A549 (cell line): ENCODE measurements at regions not wholly inside any gene's neighbourhood (a gene's known extent, or its start where the extent isn't known, plus 50 kb on each side); places are given as distances from the start of the nearest gene placed in this dataset.
"Not testable (repeated sequence)": the region's sequence is repeated elsewhere in the genome, so short reads cannot be mapped to it uniquely, and the experiment has no call there.

Source experiments
- ATAC-seq, 2 experiments: fragments of 200-7000 bp in 1 of 2; fragments of >200 bp in 1 of 2; cut with Nextera tagmentation in 1 of 2; cut with Tn5 transposase in 1 of 2; 3 replicates each; pipeline versions ENCODE4 v1.8.0 to v1.9.1; 2018 to 2020; ENCODE audit warnings: mild to moderate bottlenecking in 1 of 2, moderate library complexity in 1 of 2
- CTCF ChIA-PET: fragments of 300-600 bp; sonication (Branson Sonifier 250); formaldehyde crosslinking; extraction: SDS; loops from one replicate; lab custom pipeline; 2021; ENCODE audit warnings: antibody characterized with exemption, inconsistent platforms; lab: Yijun Ruan, JAX
- POLR2A ChIA-PET: fragments of 350-600 bp; formaldehyde crosslinking; extraction: SDS; loops from one replicate; lab custom pipeline; 2021; ENCODE audit warnings: antibody characterized with exemption, inconsistent platforms; lab: Yijun Ruan, JAX
- DNase-seq, 2 experiments: peaks; one replicate each; pipeline versions ENCODE4 v3.0.0 to v3.0.0-alpha.2; 2011 to 2016; ENCODE audit warnings: low read depth in 1 of 2, low spot score in 1 of 2
- FAIRE-seq: peaks from 2 replicates; lab custom pipeline; 2011; peaks lifted over from hg19 to GRCh38; lab: Jason Lieb, UNC
- H3K27ac ChIP-seq, 2 experiments: fragments of >200 bp; sonication (Bioruptor Twin); formaldehyde crosslinking; 3 replicates each; pipeline ENCODE4 v1.5.1; 2016 to 2017
- H3K4me1 ChIP-seq: fragments of >200 bp; sonication (Bioruptor Twin); formaldehyde crosslinking; 3 replicates; pipeline ENCODE4 v1.6.1; 2016
- H3K4me2 ChIP-seq: fragments of >200 bp; sonication (Bioruptor Twin); formaldehyde crosslinking; 3 replicates; pipeline ENCODE4 v1.6.1; 2016
- H3K4me3 ChIP-seq: fragments of >200 bp; sonication (Bioruptor Twin); formaldehyde crosslinking; 3 replicates; pipeline ENCODE4 v1.5.1; 2016
- H3K9me3 ChIP-seq: fragments of >200 bp; sonication (Bioruptor Twin); formaldehyde crosslinking; 3 replicates; pipeline ENCODE4 v1.6.1; 2016
- CBX8 ChIP-seq: fragments of 200-600 bp; sonication (generic); IDR thresholded peaks from 2 replicates; pipeline ENCODE4 v1.6.1; 2016
- CHD2 ChIP-seq: fragments of 150-350 bp; IDR thresholded peaks from 2 replicates; pipeline ENCODE4 v1.6.1; 2014; ENCODE audit warnings: low read length; ENCODE audit not compliant: partially characterized antibody
- CHD4 ChIP-seq: fragments of 200-600 bp; sonication (generic); IDR thresholded peaks from 2 replicates; pipeline ENCODE4 v1.6.1; 2016; ENCODE audit warnings: antibody characterized with exemption, mild to moderate bottlenecking, borderline replicate concordance
- EHF ChIP-seq: fragments of 250-450 bp; sonication (Bioruptor Pico); IDR thresholded peaks from 2 replicates; pipeline ENCODE4 v1.5.0; 2020; ENCODE audit warnings: mild to moderate bottlenecking
- FOSB ChIP-seq: fragments of 250-450 bp; sonication (Bioruptor Pico); IDR thresholded peaks from 2 replicates; pipeline ENCODE4 v1.5.0; 2020; ENCODE audit warnings: mild to moderate bottlenecking, moderate library complexity
- FOSL2 ChIP-seq, 2 experiments: fragments of 450-650 bp in 1 of 2; fragments of >200 bp in 1 of 2; sonication (Bioruptor Twin) in 1 of 2; formaldehyde crosslinking; IDR thresholded peaks; 2 replicates each; pipeline versions ENCODE4 v1.5.0 to v1.6.1; 2016 to 2020; ENCODE audit warnings: mild to moderate bottlenecking in 1 of 2, moderate library complexity in 1 of 2
- FOXS1 ChIP-seq: fragments of 250-450 bp; sonication (Bioruptor Pico); IDR thresholded peaks from 2 replicates; pipeline ENCODE4 v1.5.0; 2020; ENCODE audit warnings: mild to moderate bottlenecking, moderate library complexity
- HEYL ChIP-seq: fragments of 250-450 bp; sonication (Bioruptor Pico); IDR thresholded peaks from 2 replicates; pipeline ENCODE4 v1.8.0; 2021; ENCODE audit warnings: mild to moderate bottlenecking, moderate library complexity
- HOXB13 ChIP-seq: fragments of 250-450 bp; sonication (Bioruptor Pico); IDR thresholded peaks from 2 replicates; pipeline ENCODE4 v1.5.0; 2020; ENCODE audit warnings: low read depth, mild to moderate bottlenecking, moderate library complexity
- JUN ChIP-seq, 2 experiments: fragments of >200 bp; sonication (Bioruptor Twin); formaldehyde crosslinking; IDR thresholded peaks; 2 replicates in 1 of 2; 3 replicates in 1 of 2; pipeline ENCODE4 v1.6.1; 2016 to 2017
- JUNB ChIP-seq: fragments of >200 bp; sonication (Bioruptor Twin); formaldehyde crosslinking; IDR thresholded peaks from 2 replicates; pipeline ENCODE4 v1.6.1; 2016
- MAX ChIP-seq: IDR thresholded peaks from 2 replicates; pipeline ENCODE4 v1.6.1; 2012
- MYC ChIP-seq: IDR thresholded peaks from 2 replicates; pipeline ENCODE4 v1.6.1; 2012; ENCODE audit warnings: mild to moderate bottlenecking, inconsistent platforms, low read length, improper control_type of control experiment, borderline replicate concordance
- NPAS2 ChIP-seq: fragments of 250-450 bp; sonication (Bioruptor Pico); IDR thresholded peaks from 2 replicates; pipeline ENCODE4 v1.8.0; 2022; ENCODE audit warnings: mild to moderate bottlenecking, moderate library complexity, borderline replicate concordance
- POLR2A ChIP-seq: IDR thresholded peaks from 2 replicates; pipeline ENCODE4 v1.6.1; 2012; ENCODE audit warnings: mild to moderate bottlenecking, low read length
- RFX5 ChIP-seq: fragments of 450-650 bp; IDR thresholded peaks from 2 replicates; pipeline ENCODE4 v1.7.1; 2014; ENCODE audit warnings: antibody characterized with exemption, mild to moderate bottlenecking, moderate library complexity
- RNF2 ChIP-seq: fragments of 200-600 bp; sonication (generic); IDR thresholded peaks from 2 replicates; pipeline ENCODE4 v1.6.1; 2016; ENCODE audit warnings: low read depth, mild to moderate bottlenecking, antibody characterized with exemption, moderate library complexity, borderline replicate concordance
- SMC3 ChIP-seq: fragments of >200 bp; sonication (Bioruptor Twin); formaldehyde crosslinking; IDR thresholded peaks from 3 replicates; pipeline ENCODE4 v1.6.1; 2018; ENCODE audit warnings: inconsistent platforms
- ZFP36 ChIP-seq: fragments of 450-650 bp; IDR thresholded peaks from 2 replicates; pipeline ENCODE4 v1.6.1; 2014; ENCODE audit warnings: borderline replicate concordance; ENCODE audit not compliant: partially characterized antibody
- ZNF302 ChIP-seq: fragments of 250-450 bp; sonication (Bioruptor Pico); IDR thresholded peaks from 2 replicates; pipeline ENCODE4 v1.9.0; 2021; ENCODE audit warnings: inconsistent platforms, mild to moderate bottlenecking, moderate library complexity
- ZSCAN20 ChIP-seq: fragments of 250-450 bp; sonication (Bioruptor Pico); IDR thresholded peaks from 2 replicates; pipeline ENCODE4 v1.8.0; 2022; ENCODE audit warnings: mild to moderate bottlenecking, moderate library complexity
- WGBS: methylation state at CpG from one replicate; pipeline ENCODE4 v1.1.6; 2017; ENCODE audit errors: missing lambda C conversion rate; 5-methylcytosine and 5-hydroxymethylcytosine counted together
- TF ChIP-seq, protein P1 (sequence below): fragments of 200-600 bp; sonication (generic); IDR thresholded peaks from 2 replicates; pipeline ENCODE4 v1.6.1; 2016; ENCODE audit warnings: antibody characterized with exemption, mild to moderate bottlenecking, moderate library complexity
- TF ChIP-seq, protein P2 (sequence below): fragments of 250-450 bp; sonication (Bioruptor Pico); IDR thresholded peaks from 2 replicates; pipeline ENCODE4 v1.5.0; 2020; ENCODE audit warnings: low read depth, mild to moderate bottlenecking, moderate library complexity
- TF ChIP-seq, protein P3 (sequence below): fragments of >200 bp; sonication (Bioruptor Twin); formaldehyde crosslinking; IDR thresholded peaks from 3 replicates; pipeline ENCODE4 v1.6.1; 2016
- TF ChIP-seq, protein P4 (sequence below): fragments of 450-650 bp; IDR thresholded peaks from 2 replicates; pipeline ENCODE4 v1.6.1; 2014; ENCODE audit warnings: antibody characterized with exemption

DNA sequence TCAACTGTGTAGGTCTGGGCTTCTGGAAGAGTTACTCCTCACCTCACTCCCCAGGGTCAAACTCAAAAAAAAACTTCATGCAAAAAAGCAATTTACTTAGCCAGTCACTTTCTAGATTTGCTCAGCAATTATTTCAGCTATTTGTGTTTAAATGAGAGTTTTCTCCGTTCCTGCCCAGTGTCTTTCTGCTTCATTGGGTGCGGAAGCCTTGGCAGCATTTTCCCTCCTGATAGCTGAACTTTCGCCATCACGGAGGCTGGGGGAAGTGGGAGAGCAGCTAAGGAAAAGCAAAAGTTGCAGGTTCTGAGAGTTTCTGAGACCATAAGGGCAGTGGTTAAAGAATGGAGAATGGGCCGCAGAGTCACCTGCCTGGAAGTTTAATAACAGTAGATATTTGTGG is 287.1 kb upstream of the DYNLRB2 start:
- WGBS: 81% methylated on average over 5 of the region's 5 CpGs
- H3K4me2 ChIP-seq: no peak overlapping the region
- ChIA-PET CTCF (interaction anchor here (1.7 kb wide), 1 partner anchor 12 kb away, joined by 4 read pairs; no protein-coding TSS in a partner anchor), POLR2A (no interaction called here)
- no peak overlapping the region for H3K4me3 ChIP-seq
- DNase-seq (no peak), ATAC-seq (no peak), FAIRE-seq (no peak)
- H3K4me1 ChIP-seq: peaks cover 5% of the 10 kb centered on the region; the same call in 1 of the 3 replicates
- no peaks in the 10 kb centered on the region for H3K9me3 ChIP-seq
- H3K27ac ChIP-seq: no peak overlapping the region
- TF ChIP-seq CBX8: no peak
- no peak for TF ChIP-seq POLR2A
- TF ChIP-seq, protein P1, sequence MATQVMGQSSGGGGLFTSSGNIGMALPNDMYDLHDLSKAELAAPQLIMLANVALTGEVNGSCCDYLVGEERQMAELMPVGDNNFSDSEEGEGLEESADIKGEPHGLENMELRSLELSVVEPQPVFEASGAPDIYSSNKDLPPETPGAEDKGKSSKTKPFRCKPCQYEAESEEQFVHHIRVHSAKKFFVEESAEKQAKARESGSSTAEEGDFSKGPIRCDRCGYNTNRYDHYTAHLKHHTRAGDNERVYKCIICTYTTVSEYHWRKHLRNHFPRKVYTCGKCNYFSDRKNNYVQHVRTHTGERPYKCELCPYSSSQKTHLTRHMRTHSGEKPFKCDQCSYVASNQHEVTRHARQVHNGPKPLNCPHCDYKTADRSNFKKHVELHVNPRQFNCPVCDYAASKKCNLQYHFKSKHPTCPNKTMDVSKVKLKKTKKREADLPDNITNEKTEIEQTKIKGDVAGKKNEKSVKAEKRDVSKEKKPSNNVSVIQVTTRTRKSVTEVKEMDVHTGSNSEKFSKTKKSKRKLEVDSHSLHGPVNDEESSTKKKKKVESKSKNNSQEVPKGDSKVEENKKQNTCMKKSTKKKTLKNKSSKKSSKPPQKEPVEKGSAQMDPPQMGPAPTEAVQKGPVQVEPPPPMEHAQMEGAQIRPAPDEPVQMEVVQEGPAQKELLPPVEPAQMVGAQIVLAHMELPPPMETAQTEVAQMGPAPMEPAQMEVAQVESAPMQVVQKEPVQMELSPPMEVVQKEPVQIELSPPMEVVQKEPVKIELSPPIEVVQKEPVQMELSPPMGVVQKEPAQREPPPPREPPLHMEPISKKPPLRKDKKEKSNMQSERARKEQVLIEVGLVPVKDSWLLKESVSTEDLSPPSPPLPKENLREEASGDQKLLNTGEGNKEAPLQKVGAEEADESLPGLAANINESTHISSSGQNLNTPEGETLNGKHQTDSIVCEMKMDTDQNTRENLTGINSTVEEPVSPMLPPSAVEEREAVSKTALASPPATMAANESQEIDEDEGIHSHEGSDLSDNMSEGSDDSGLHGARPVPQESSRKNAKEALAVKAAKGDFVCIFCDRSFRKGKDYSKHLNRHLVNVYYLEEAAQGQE: no peak
- TF ChIP-seq, protein P2, sequence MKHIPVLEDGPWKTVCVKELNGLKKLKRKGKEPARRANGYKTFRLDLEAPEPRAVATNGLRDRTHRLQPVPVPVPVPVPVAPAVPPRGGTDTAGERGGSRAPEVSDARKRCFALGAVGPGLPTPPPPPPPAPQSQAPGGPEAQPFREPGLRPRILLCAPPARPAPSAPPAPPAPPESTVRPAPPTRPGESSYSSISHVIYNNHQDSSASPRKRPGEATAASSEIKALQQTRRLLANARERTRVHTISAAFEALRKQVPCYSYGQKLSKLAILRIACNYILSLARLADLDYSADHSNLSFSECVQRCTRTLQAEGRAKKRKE (CRISPR knock-in tag): no peak
- no peak for TF ChIP-seq MYC
- TF ChIP-seq, protein P3, sequence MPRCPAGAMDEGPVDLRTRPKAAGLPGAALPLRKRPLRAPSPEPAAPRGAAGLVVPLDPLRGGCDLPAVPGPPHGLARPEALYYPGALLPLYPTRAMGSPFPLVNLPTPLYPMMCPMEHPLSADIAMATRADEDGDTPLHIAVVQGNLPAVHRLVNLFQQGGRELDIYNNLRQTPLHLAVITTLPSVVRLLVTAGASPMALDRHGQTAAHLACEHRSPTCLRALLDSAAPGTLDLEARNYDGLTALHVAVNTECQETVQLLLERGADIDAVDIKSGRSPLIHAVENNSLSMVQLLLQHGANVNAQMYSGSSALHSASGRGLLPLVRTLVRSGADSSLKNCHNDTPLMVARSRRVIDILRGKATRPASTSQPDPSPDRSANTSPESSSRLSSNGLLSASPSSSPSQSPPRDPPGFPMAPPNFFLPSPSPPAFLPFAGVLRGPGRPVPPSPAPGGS: no peak
- TF ChIP-seq, all 56 proteins: peak for 0

- H3K9me3 ChIP-seq: no peaks in the 10 kb centered on the region
- TF ChIP-seq EHF (no peak), CHD4 (no peak), FOSB (CRISPR knock-in tag) (no peak), JUNB (no peak), FOSL2 (IDR thresholded peaks at IDR 0.05) (no peak), FOSL2 (CRISPR knock-in tag; IDR thresholded peaks at IDR 0.05) (no peak), MAX (no peak), ZNF302 (CRISPR knock-in tag) (no peak), HEYL (no peak), JUN (IDR thresholded peaks at IDR 0.05) (no peak), FOXS1 (CRISPR knock-in tag) (no peak), HOXB13 (CRISPR knock-in tag) (no peak), ZFP36 (no peak), NPAS2 (CRISPR knock-in tag) (no peak), RNF2 (no peak), ZSCAN20 (no peak), SMC3 (no peak), RFX5 (no peak), CHD2 (no peak)
- TF ChIP-seq, protein P4, sequence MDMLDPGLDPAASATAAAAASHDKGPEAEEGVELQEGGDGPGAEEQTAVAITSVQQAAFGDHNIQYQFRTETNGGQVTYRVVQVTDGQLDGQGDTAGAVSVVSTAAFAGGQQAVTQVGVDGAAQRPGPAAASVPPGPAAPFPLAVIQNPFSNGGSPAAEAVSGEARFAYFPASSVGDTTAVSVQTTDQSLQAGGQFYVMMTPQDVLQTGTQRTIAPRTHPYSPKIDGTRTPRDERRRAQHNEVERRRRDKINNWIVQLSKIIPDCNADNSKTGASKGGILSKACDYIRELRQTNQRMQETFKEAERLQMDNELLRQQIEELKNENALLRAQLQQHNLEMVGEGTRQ: no peak
- TF ChIP-seq, all 56 proteins: peak for 0
- ChIA-PET POLR2A (no interaction called here), CTCF (no interaction called here)
- no peak overlapping the region for H3K4me3 ChIP-seq
- DNase-seq: peak in 1 of 2 experiments; percentile 41
- peaks cover 5% of the 10 kb centered on the region; the same call in 1 of the 3 replicates for H3K4me1 ChIP-seq
- no peak for FAIRE-seq
- no peak for ATAC-seq
- WGBS: 37% methylated on average over 4 of the region's 4 CpGs
- no peak overlapping the region; the same call in 2 of the 3 replicates for H3K4me2 ChIP-seq
- no peak overlapping the region for H3K27ac ChIP-seq
These were observed 290.4 kb upstream of the DYNLRB2 start for GRCh38 chr16:80250381-80250780.

DNA sequence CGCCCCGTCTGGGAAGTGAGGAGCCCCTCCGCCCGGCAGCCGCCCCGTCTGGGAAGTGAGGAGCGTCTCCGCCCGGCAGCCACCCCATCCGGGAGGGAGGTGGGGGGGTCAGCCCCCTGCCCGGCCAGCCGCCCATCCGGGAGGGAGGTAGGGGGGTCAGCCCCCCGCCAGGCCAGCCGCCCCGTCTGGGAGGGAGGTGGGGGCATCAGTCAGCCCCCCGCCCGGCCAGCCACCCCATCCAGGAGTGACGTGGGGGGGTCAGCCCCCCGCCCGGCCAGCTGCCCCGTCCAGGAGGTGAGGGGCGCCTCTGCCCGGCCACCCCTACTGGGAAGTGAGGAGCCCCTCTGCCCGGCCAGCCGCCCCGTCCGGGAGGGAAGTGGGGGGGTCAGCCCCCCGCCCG is 297.5 kb upstream of the DYNLRB2 start:
- FAIRE-seq, DNase-seq, ATAC-seq, H3K4me1 ChIP-seq, H3K9me3 ChIP-seq, H3K4me2 ChIP-seq, H3K27ac ChIP-seq, POLR2A ChIA-PET, CTCF ChIA-PET, H3K4me3 ChIP-seq: not testable (repeated sequence)
- no CpG with 5 or more reads among the region's 30 CpGs for WGBS

DNA sequence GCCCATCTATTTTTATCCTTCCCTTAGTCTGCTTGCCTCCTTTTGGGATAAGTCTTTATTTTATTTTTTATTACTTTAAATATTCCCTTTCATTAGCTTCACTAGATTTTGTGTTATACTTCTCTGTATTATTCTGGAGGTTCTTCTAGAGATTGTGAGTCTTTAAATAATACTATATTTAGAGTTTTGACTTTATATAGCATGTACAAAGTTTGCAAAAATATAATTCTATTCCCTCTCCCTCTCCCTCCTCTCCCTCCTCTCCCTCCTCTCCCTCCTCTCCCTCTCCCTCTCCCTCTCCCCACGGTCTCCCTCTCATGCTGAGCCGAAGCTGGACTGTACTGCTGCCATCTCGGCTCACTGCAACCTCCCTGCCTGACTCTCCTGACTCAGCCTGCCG is 298.5 kb upstream of the DYNLRB2 start:
- POLR2A ChIA-PET, H3K4me3 ChIP-seq, H3K27ac ChIP-seq, DNase-seq, H3K9me3 ChIP-seq, FAIRE-seq, ATAC-seq, H3K4me1 ChIP-seq, H3K4me2 ChIP-seq: not testable (repeated sequence)
- 75% methylated on average over 2 of the region's 4 CpGs for WGBS
- CTCF ChIA-PET: interaction anchor here (1.0 kb wide), 2 partner anchors 9 to 11 kb away, joined by 4 to 6 read pairs; no protein-coding TSS in a partner anchor
